ENCODE measurements at regions not wholly inside any gene's neighbourhood (a gene's known extent, or its start where the extent isn't known, plus 50 kb on each side); places are given as distances from the start of the nearest gene placed in this dataset.
A peak's percentile ranks its signal among the peaks of the same experiment; 100 is the strongest.
"Not testable (repeated sequence)": the region's sequence is repeated elsewhere in the genome, so short reads cannot be mapped to it uniquely, and the experiment has no call there.

- POLR2A ChIA-PET: no interaction called here
- peaks cover 11% of the 10 kb centered on the region for H3K9me3 Mint-ChIP-seq
Measured at GRCh38 chr10:94156453-94156852, 162.7 kb downstream of the PLCE1 start.

DNA sequence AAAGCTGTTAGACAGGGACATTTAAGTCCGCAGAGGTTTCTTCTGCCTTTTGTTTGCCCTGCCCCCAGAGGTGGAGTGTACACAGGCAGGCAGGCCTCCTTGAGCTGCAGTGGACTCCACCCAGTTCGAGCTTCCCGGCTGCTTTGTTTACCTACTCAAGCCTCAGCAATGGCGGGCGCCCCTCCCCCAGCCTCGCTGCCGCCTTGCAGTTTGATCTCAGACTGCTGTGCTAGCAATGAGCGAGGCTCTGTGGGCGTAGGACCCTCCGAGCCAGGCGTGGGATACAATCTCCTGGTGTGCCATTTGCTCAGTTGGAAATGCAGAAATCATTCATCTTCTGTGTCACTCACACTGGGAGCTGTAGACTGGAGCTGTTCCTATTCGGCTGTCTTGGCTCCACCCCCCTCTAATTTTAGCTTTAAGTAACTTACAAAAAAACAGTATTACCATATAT, 171.5 kb downstream of the PLCE1 start:
- H3K4me3 Mint-ChIP-seq; POLR2A ChIA-PET; DNase-seq (ENCODE audit: low spot score); H3K27me3 Mint-ChIP-seq (ENCODE audit: low read depth); ATAC-seq; H3K4me1 Mint-ChIP-seq; H3K27ac Mint-ChIP-seq: not testable (repeated sequence)
- peaks cover 13% of the 10 kb centered on the region for H3K36me3 Mint-ChIP-seq
- CTCF ChIA-PET: interaction anchor here (0.9 kb wide), 1 partner anchor 248 kb away, joined by 3 read pairs; no protein-coding TSS in a partner anchor
- H3K9me3 Mint-ChIP-seq: peaks cover 34% of the 10 kb centered on the region
- TF ChIP-seq FOXK1 (CRISPR knock-in tag; IDR thresholded peaks at IDR 0.05): 0 out of 2 replicates have a peak, but pooled peaks have one; percentile 23

More at GRCh38 chr10:94156453-94156852, 162.7 kb downstream of the PLCE1 start:
- Mint-ChIP-seq H3K4me1 (no peaks in the 10 kb centered on the region), H3K27ac (no peak overlapping the region), H3K27me3 (ENCODE audit: low read depth) (peaks cover 2% of the 10 kb centered on the region; the same call in 1 of the 2 replicates), H3K4me3 (no peak overlapping the region), H3K36me3 (no peaks in the 10 kb centered on the region)
- no peak for TF ChIP-seq JUN (CRISPR knock-in tag; IDR thresholded peaks at IDR 0.05)
- no peak for TF ChIP-seq GTF2I (CRISPR knock-in tag; conservative IDR thresholded peaks at IDR 0.05)
- no peak for TF ChIP-seq NR2C2 (CRISPR knock-in tag; IDR thresholded peaks at IDR 0.05)
- no peak for TF ChIP-seq MXD4 (CRISPR knock-in tag; IDR thresholded peaks at IDR 0.05; ENCODE audit: borderline replicate concordance)
- TF ChIP-seq ZNF423 (CRISPR knock-in tag; IDR thresholded peaks at IDR 0.05): no peak
- TF ChIP-seq ETV6 (CRISPR knock-in tag; IDR thresholded peaks at IDR 0.05): no peak
- no peak for TF ChIP-seq ZNF263 (CRISPR knock-in tag; IDR thresholded peaks at IDR 0.05; ENCODE audit: low read depth)
- TF ChIP-seq EMX1 (CRISPR knock-in tag; IDR thresholded peaks at IDR 0.05): no peak
- no peak for TF ChIP-seq ESRRA (CRISPR knock-in tag; IDR thresholded peaks at IDR 0.05; ENCODE audit: borderline replicate concordance)
- TF ChIP-seq, protein P1, sequence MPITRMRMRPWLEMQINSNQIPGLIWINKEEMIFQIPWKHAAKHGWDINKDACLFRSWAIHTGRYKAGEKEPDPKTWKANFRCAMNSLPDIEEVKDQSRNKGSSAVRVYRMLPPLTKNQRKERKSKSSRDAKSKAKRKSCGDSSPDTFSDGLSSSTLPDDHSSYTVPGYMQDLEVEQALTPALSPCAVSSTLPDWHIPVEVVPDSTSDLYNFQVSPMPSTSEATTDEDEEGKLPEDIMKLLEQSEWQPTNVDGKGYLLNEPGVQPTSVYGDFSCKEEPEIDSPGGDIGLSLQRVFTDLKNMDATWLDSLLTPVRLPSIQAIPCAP (CRISPR knock-in tag; IDR thresholded peaks at IDR 0.05): no peak
- no peak for TF ChIP-seq FOXK1 (CRISPR knock-in tag; IDR thresholded peaks at IDR 0.05)
- no peak for TF ChIP-seq ZNF317 (CRISPR knock-in tag; IDR thresholded peaks at IDR 0.05; ENCODE audit: borderline replicate concordance, low read depth)
- no peak for TF ChIP-seq ZNF138 (CRISPR knock-in tag; conservative IDR thresholded peaks at IDR 0.05)
- CTCF ChIA-PET: no interaction called here
- DNase-seq (ENCODE audit: low spot score) (no peak), ATAC-seq (no peak)

GRCh38 chr10:94172332-94172731, 178.6 kb downstream of the PLCE1 start:
- ATAC-seq: no peak
- peaks cover 3% of the 10 kb centered on the region for H3K4me1 Mint-ChIP-seq
- peaks cover 1% of the 10 kb centered on the region; the same call in 1 of the 2 replicates for H3K27me3 Mint-ChIP-seq (ENCODE audit: low read depth)
- no peak overlapping the region for H3K27ac Mint-ChIP-seq
- H3K4me3 Mint-ChIP-seq: no peak overlapping the region
- H3K9me3 Mint-ChIP-seq: no peaks in the 10 kb centered on the region
- H3K36me3 Mint-ChIP-seq: no peaks in the 10 kb centered on the region
- no peak for DNase-seq (ENCODE audit: low spot score)
- CTCF ChIA-PET: no interaction called here
- TF ChIP-seq, protein P2, sequence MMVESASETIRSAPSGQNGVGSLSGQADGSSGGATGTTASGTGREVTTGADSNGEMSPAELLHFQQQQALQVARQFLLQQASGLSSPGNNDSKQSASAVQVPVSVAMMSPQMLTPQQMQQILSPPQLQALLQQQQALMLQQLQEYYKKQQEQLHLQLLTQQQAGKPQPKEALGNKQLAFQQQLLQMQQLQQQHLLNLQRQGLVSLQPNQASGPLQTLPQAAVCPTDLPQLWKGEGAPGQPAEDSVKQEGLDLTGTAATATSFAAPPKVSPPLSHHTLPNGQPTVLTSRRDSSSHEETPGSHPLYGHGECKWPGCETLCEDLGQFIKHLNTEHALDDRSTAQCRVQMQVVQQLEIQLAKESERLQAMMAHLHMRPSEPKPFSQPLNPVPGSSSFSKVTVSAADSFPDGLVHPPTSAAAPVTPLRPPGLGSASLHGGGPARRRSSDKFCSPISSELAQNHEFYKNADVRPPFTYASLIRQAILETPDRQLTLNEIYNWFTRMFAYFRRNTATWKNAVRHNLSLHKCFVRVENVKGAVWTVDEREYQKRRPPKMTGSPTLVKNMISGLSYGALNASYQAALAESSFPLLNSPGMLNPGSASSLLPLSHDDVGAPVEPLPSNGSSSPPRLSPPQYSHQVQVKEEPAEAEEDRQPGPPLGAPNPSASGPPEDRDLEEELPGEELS (CRISPR knock-in tag; IDR thresholded peaks at IDR 0.05): no peak
- no peak for TF ChIP-seq GTF2I (CRISPR knock-in tag; conservative IDR thresholded peaks at IDR 0.05)
- TF ChIP-seq ZNF121 (CRISPR knock-in tag; IDR thresholded peaks at IDR 0.05): no peak
- no peak for TF ChIP-seq ZNF423 (CRISPR knock-in tag; IDR thresholded peaks at IDR 0.05)
- no peak for TF ChIP-seq ZNF232 (CRISPR knock-in tag; IDR thresholded peaks at IDR 0.05)
- POLR2A ChIA-PET: no interaction called here

DNA sequence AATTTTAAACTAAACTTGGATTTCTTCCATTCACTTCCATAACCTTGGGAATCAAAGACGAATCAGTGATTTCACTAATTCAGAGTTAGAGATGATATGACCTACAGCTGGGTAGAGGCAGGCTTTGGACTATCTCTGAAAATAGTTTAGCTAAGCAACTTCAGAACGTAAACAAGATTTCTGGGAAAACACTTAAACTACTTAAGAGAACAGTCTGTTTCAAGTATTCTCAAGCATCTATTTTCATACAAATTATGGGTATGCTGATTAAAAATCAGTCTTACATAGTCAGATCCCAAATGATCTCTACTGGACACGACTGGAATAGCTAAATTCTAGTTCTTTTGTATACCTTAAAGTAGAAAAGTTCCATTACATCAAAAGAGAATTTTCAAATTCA, 179.9 kb downstream of the PLCE1 start:
- no peak for DNase-seq (ENCODE audit: low spot score)
- H3K4me1 Mint-ChIP-seq: peaks cover 3% of the 10 kb centered on the region
- no peak for ATAC-seq
- CTCF ChIA-PET: interaction anchor here (1.0 kb wide), 1 partner anchor 52 kb away, joined by 4 read pairs; no protein-coding TSS in a partner anchor
- H3K9me3 Mint-ChIP-seq: no peaks in the 10 kb centered on the region
- no peak overlapping the region for H3K4me3 Mint-ChIP-seq
- POLR2A ChIA-PET: no interaction called here
- H3K36me3 Mint-ChIP-seq: no peaks in the 10 kb centered on the region
- no peak overlapping the region for H3K27ac Mint-ChIP-seq
- peaks cover 3% of the 10 kb centered on the region; the same call in 1 of the 2 replicates for H3K27me3 Mint-ChIP-seq (ENCODE audit: low read depth)
- TF ChIP-seq TEAD4 (CRISPR knock-in tag; IDR thresholded peaks at IDR 0.05): no peak
- TF ChIP-seq, protein P3, sequence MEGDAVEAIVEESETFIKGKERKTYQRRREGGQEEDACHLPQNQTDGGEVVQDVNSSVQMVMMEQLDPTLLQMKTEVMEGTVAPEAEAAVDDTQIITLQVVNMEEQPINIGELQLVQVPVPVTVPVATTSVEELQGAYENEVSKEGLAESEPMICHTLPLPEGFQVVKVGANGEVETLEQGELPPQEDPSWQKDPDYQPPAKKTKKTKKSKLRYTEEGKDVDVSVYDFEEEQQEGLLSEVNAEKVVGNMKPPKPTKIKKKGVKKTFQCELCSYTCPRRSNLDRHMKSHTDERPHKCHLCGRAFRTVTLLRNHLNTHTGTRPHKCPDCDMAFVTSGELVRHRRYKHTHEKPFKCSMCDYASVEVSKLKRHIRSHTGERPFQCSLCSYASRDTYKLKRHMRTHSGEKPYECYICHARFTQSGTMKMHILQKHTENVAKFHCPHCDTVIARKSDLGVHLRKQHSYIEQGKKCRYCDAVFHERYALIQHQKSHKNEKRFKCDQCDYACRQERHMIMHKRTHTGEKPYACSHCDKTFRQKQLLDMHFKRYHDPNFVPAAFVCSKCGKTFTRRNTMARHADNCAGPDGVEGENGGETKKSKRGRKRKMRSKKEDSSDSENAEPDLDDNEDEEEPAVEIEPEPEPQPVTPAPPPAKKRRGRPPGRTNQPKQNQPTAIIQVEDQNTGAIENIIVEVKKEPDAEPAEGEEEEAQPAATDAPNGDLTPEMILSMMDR (IDR thresholded peaks at IDR 0.05): no peak
- no peak for TF ChIP-seq SMAD4 (CRISPR knock-in tag; IDR thresholded peaks at IDR 0.05)
- TF ChIP-seq, protein P4, sequence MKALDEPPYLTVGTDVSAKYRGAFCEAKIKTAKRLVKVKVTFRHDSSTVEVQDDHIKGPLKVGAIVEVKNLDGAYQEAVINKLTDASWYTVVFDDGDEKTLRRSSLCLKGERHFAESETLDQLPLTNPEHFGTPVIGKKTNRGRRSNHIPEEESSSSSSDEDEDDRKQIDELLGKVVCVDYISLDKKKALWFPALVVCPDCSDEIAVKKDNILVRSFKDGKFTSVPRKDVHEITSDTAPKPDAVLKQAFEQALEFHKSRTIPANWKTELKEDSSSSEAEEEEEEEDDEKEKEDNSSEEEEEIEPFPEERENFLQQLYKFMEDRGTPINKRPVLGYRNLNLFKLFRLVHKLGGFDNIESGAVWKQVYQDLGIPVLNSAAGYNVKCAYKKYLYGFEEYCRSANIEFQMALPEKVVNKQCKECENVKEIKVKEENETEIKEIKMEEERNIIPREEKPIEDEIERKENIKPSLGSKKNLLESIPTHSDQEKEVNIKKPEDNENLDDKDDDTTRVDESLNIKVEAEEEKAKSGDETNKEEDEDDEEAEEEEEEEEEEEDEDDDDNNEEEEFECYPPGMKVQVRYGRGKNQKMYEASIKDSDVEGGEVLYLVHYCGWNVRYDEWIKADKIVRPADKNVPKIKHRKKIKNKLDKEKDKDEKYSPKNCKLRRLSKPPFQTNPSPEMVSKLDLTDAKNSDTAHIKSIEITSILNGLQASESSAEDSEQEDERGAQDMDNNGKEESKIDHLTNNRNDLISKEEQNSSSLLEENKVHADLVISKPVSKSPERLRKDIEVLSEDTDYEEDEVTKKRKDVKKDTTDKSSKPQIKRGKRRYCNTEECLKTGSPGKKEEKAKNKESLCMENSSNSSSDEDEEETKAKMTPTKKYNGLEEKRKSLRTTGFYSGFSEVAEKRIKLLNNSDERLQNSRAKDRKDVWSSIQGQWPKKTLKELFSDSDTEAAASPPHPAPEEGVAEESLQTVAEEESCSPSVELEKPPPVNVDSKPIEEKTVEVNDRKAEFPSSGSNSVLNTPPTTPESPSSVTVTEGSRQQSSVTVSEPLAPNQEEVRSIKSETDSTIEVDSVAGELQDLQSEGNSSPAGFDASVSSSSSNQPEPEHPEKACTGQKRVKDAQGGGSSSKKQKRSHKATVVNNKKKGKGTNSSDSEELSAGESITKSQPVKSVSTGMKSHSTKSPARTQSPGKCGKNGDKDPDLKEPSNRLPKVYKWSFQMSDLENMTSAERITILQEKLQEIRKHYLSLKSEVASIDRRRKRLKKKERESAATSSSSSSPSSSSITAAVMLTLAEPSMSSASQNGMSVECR (CRISPR knock-in tag; IDR thresholded peaks at IDR 0.05; ENCODE audit: borderline replicate concordance): no peak

All from WTC11 (cell line).